ENCODE measurements at regions not wholly inside any gene's neighbourhood (a gene's known extent, or its start where the extent isn't known, plus 50 kb on each side); places are given as distances from the start of the nearest gene placed in this dataset.

GRCh38 chr15:60102748-60103147 is 98.6 kb downstream of the FOXB1 start:
- TF ChIP-seq CTCF (IDR thresholded peaks at IDR 0.05) (no peak), EP300 (IDR thresholded peaks at IDR 0.05) (no peak)

Measured in stomach (tissue), 4 donors.